PC-9 (cell line): ENCODE measurements at regions not wholly inside any gene's neighbourhood (a gene's known extent, or its start where the extent isn't known, plus 50 kb on each side); places are given as distances from the start of the nearest gene placed in this dataset.

ENCODE experiments used
- CTCF ChIP-seq: fragments of 200-600 bp; sonication (generic); conservative IDR thresholded peaks from 2 replicates; pipeline ENCODE4 v1.6.1; 2017; ENCODE audit warnings: mixed run types, antibody characterized with exemption, mild to moderate bottlenecking, moderate library complexity
- EZH2 ChIP-seq: fragments of 200-600 bp; sonication (generic); IDR thresholded peaks from 2 replicates; pipeline ENCODE4 v1.8.0; 2017; ENCODE audit warnings: antibody characterized with exemption, low read depth

- TF ChIP-seq CTCF (no peak), EZH2 (no peak)
Observed at GRCh38 chr4:66182636-66183035, 512.3 kb upstream of the EPHA5 start.
